HG02938 (cell line): ENCODE measurements at regions not wholly inside any gene's neighbourhood (a gene's known extent, or its start where the extent isn't known, plus 50 kb on each side); places are given as distances from the start of the nearest gene placed in this dataset.
"Not testable (repeated sequence)": the region's sequence is repeated elsewhere in the genome, so short reads cannot be mapped to it uniquely, and the experiment has no call there.

ENCODE experiments used
- ATAC-seq: cut with Tn5 transposase; IDR thresholded peaks from one replicate; pipeline ENCODE4 v1.9.1; 2021; ENCODE audit warnings: mild to moderate bottlenecking, moderate library complexity; ENCODE audit not compliant: unreplicated experiment

DNA sequence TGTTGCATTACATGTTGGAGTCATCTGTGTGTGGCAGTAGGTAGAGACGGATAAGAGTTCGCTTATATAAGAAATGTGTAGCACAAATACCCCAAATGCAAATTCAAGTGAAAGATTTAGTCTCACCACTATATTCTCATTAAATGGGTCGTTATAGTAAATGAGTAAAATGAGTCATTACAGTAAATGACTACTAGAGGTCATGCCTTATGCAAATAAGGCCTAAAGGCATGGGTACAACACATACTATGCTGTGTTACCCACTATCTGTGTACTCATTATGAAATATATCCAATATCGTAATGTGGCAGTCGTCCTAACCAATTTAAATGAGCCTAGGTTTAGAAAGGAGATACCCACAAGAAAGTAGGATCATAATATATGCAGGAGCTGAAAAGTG is 1603.1 kb downstream of the C4orf33 start:
- ATAC-seq, result no peak

DNA sequence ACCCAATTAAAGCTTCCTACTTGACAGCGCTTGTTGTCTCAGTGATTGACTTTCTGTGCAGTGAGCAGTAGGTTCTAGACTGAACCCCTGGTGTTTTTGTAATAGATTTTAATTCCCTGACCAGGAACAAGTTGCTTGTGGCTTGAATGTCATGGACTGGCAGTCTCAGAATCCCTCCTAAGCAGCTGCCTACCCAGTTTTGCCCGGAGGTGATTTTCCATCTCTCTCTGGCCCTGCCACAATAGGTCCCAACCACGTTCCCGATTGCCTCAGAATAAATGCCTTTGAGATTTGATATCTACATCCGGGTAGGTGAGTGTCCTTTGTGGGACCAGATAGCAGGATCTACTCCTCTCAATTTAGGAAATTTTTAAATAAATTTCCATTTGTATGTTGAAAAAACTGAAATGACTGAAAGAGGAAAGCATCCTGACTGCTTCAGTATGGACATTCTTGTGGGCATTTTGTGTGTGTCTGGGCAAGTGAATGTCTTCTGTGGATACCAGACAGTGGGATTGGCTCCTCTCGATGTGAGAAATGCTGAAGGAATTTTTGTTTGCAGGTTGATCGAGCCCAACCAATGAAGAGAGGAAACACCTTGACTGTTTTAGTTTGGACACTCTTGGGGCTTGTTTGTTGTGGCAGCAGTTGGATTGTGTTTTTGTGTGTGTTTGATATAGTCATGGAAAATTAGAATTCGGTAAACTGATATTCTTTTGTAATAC is 1607.4 kb downstream of the C4orf33 start:
- ATAC-seq, result no peak

DNA sequence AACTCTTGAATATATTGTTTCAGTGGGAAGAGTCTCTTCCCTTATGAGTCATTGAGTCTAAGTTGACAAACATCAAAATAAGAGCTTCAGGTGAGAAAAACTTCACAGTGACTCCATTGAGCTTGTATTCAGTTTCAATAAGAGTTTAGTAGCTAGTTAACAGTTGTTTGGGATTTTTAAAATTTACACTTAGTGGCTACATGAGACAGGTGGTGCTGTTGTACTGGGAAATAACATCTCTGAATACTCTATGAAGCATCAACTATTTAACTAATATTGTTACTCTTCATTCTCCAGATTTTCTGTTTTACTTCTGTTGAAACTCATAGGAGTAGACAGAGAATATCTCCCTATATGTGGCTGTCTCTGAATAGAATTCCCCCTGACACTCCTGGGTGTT is 1609.1 kb downstream of the C4orf33 start:
- no peak for ATAC-seq

DNA sequence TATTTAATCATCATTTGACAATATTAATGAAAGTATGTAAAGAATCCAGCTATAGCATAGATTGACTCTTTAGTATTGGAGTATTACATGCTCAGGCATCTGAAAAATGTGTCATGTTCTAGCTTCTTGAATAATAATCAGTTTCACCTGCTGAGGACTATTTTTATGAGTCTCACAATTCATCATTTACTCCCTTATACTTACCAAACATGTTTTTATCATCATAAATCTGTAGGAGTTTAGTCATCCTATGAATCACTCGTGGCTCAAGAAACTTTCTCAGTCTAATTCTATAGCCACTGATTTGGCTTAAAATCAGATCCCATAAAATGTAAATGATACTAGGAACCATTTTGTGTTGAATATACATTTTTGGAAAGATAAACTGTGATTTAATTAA is 1616.1 kb downstream of the C4orf33 start:
- no peak for ATAC-seq

DNA sequence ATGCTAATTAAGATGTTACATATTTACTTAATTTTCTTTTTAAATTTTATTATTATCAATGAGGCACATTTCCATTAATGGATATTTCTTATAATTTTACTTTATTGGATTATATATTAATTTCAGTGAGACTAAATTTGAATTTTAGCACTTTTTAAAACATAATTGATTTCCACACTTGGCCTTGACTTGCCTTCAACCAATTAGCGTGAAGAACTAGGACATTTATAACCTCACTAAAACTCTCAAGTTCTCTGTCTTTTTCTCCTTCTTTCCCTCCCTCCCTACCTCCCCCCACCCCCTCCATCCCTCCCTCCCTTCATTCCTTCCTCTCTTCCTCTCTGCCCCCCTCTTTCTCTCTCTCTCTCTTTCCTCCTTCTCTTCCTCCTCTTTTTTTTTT is 1618.1 kb downstream of the C4orf33 start:
- ATAC-seq, result no peak

DNA sequence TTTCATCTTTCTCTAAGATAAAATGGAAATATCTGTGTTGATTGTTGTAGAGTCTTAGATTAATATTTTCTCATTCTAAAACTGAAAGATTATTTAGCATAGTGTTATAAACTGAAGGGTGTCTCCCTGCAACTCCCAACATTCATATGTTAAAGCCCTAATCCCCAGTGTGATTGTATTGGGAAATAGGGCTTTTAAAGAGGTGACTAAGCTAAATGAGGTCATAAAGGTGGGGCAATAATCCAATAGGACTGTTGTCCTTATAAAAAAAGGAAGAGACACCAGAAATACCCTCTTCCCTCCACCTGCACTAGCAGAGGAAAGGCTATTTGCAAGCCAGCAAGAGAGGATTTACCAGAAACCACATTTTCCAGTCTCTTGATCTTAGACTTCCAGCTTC is 1626.4 kb downstream of the C4orf33 start:
- no peak for ATAC-seq

DNA sequence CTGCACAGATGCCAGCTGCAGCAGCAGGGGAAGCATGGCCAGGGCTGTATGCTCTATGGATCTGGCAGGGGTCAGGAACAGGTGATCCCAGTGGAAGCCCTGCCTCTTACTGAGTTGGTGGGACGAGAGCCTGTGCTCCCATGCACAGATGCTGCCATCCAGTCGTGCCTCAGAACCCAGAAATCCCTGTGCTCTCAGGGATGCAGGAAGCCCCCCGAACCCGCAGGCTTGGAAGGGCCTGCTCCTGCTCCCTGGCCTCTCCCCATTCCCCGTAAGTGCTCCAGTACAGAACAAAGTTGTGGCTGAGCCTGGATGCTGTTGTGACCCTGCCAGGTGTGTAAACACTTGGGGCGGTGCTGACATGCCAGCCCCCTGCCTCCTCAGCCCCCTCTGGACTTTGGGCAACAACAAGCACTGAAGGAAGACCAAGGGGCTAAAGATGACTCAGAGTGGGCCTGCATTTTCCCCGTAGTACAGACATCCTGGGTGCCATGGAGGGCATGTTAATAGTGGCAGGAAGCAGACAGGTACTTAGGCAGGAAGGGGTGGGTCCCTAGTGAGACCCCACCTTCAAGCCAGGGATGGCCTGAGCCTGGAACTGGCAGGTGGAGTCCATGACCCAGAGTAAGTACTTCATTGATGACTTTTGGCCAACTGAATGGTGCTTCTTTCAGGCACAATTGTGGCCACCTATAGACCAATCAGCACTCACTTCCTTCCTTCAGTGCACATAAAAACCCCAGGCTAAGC is 1640.7 kb downstream of the C4orf33 start:
- no peak for ATAC-seq

DNA sequence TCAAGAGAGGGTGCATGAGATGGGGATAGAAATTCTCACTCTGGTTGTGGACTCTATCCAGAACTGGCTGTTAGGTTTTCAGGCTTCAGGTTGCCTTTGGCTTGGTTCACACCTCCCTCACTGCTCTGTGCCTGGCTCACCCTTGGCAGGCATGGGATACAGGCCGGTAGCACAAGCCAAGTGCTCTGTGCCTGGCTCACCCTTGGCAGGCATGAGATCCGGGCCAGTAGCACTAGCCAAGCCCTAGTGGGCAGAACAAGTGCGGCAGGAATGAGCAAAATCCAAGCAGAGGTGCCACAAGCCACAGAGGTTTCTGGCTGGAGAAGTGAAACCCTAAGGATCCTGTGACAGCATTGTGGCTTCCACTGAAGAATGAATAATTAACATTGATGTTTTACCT is 1642.3 kb downstream of the C4orf33 start:
- no peak for ATAC-seq

DNA sequence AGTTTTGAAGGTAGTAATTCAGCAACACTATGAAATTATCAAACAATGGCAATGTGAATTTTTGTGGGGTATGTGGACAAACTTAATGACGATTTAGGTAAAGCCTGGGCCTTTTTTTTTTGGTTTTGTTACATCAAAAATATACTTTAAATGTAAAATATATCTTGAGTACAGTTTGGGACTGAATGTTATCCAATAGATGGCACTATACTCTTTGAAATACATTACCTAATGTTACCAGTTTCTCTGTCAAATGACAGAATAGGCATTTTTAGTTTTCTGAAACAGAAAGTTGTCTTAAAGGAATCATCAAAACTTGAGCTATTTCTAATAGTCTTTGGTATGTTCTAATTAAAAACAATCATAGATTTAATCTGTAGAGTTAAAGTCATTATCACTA is 1651.9 kb downstream of the C4orf33 start:
- ATAC-seq, result no peak

DNA sequence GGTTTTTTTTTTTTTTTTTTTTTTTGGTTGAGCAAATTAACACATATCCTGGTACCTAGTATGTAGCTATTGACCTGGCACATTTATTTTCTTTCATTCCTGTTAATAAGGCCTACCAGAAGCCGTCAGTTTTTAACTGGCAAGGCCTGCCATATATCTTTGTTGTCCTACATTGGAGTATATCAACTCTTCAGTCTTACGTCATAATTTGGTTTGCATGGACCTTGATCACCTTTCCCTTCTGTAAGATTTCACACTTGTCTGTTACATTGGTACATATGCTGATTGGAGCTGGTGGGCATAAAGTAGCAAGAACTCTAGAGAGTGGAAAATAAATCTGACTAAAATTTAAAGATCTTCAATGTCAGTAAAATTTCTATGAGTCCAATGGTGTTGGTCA is 1658.0 kb downstream of the C4orf33 start:
- ATAC-seq, result no peak

DNA sequence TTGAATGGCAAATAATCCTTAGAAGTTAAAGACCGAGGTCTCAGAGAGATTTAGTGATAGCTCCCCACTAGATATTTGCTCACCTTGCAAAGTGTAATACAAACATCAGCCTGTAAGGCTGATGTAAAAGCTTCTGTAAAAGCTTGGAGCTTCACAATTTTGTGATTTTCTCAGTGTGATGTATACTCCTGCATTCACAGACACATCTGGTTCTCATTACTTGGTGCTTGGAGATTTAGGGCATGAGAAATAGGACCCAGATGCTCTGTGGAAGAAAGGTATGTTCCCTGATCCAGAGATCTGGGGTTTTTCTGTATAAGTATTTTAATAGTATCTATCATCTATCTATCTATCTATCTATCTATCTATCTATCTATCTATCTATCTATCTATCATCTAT is 1664.3 kb downstream of the C4orf33 start:
- no peak for ATAC-seq

DNA sequence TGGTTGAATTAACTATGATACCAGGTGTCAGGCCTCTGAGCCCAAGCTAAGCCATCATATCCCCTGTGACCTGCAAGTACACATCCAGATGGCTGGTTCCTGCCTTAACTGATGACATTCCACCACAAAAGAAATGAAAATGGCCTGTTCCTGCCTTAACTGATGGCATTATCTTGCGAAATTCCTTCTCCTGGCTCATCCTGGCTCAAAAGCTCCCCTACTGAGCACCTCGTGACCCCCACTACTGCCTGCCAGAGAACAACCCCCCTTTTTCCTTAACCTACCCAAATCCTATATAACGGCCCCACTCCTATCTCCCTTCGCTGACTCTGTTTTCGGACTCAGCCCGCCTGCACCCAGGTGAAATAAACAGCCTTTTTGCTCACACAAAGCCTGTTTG is 1671.4 kb downstream of the C4orf33 start:
- not testable (repeated sequence) for ATAC-seq

DNA sequence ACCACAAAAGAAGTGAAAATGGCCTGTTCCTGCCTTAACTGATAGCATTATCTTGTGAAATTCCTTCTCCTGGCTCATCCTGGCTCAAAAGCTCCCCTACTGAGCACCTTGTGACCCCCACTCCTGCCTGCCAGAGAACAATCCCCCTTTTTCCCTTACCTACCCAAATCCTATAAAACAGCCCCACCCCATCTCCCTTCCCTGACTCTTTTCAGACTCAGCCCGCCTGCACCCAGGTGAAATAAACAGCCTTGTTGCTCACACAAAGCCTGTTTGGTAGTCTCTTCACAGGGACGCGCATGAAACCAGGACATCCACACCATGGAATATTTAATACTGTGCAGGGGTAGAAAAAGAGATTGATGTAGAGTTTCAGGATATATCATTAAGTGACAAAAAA is 1677.0 kb downstream of the C4orf33 start:
- ATAC-seq, result not testable (repeated sequence)

DNA sequence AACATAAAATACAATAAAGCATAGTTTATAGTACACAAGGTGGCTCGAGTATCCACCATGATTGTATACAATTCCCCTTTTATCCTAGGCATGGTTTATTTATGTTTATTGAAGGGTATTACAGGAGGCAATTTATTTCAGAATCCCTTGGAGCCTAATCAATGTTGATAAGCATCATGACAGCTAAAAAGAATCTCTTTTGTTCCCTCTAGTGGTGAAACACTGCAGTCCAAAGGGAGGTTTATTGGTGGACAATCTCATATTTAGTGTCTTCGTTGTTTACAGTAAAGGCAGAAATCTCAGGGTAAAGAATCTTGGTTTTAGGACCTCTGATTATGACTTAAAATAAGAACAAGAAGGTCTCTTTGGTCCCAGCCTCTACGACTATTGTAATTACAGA is 1712.5 kb downstream of the C4orf33 start:
- peak; percentile 48 for ATAC-seq

DNA sequence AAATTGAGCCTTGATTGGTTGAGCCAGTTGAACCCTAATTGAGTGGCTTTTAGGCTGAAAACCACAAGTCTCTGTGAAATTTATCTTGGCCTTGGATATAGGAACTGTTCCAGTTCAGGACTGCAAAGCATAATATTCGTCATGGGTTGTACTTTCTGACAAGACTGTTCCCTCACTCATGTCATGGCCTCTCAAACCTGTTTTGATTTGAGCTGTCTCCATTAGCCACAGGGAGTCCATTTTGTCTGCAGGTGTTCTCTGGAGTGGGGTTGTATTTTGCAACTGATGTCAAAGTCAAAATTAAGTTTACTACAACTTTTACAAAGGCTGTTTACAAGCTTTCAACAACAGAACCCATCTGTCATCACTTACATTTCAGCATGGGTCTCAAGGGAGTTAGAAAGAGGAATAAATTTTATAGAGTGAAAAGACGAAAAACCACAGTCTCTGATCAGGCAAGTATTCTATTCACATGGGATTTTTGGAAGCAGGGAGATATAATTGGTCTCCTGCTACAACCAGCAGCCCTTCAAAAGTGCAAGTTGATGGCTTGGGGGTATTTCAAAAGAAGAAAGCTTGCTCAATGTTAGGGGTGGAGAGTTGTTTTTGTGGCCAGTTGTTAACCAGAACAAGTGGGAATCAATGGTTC is 1716.3 kb downstream of the C4orf33 start:
- ATAC-seq, result no peak

DNA sequence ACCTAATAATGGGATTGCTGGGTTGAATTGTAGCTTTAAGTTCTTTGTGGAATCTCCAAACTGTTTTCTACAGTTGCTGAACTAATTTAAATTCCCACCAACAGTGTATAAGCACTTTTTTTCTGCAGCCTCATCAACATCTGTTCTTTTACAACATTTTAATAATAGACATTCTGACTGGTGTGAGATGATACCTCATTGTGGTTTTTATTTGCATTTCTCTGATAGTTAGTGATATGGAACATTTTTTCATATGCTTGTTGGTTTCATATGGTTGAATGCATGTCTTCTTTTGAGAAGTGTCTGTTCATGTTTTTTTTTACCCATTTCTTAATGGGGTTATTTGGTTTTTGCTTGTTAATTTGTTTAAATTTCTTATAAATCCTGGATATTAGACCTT is 1718.9 kb downstream of the C4orf33 start:
- peak; percentile 75 for ATAC-seq

DNA sequence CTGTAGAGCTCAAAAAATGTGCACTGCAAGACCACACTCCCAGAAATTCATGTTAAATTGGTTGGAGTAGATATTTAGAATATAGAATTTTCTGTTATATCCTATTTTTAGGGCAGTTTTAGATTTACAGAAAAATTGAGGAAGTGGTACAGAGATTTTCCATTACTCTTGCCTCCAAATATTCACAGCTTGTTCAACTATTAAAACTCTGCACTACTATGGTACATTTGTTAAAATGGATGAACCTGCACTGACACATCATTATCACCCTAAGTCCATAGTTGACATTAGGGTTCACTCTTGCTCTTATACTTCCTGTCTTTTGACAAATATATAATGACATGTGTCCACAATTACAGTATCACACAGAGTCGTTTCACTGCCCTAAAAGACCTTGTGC is 1724.5 kb downstream of the C4orf33 start:
- ATAC-seq, result no peak

DNA sequence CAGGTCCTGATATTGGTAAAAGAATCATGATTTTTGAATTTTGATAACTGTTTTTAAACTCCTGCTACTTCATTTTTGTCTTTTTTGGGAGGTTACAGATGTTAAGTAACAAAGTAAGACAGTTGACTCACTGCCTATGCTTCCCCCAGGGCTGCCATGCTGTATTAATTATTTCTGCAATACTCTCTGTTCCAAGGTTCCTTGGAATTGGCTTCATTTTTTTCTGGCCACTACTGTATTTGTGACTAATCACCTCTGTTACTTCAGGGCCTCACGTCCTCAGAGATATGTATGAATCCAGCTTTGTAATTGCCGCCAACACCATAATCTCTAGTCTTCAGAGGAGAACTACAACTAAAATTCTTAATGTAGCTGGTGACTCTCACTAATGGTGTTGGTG is 1729.3 kb downstream of the C4orf33 start:
- no peak for ATAC-seq

DNA sequence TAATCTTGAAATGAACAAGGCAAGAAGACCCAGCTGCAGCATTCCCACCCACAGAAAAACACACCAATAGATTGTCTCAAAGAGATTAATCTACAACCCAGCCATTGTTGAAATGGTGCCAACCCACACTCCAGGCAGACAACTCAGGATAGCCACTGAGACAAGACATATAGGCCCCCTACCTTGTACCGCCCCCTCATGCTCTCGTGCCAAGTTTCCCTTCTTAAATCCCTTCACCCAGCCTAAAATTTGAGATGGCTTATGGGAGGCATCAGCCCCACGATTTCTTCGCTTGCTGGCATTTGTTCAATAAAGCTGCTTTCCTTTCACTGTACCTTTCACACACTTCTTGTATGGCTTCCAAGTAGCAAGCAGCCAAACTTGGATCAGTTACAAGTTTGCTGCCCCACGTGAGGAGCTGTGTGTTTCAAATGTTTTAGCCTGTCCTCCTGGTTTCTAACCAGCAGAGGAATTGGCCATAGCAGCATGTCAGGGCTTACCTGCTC is 1754.1 kb downstream of the C4orf33 start:
- ATAC-seq, result no peak

DNA sequence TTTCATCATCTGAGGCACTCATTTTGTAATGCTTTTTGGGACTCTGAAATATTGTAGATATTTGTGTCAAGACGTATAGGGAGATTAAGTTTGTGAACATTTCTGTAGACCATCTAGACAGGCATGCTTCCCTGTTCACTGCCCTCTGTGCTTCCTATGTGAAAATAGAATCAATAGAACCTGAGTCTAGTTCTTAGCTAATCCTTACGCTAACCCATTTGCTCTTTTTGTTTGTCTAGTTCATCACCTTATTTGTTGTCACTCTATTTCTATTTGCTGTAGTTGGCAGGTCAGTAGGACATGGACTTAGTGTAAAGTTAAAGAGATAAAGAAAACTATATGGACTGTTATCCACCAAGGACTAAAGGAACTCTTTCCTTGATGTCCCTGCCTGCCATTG is 1755.2 kb downstream of the C4orf33 start:
- ATAC-seq, result no peak

DNA sequence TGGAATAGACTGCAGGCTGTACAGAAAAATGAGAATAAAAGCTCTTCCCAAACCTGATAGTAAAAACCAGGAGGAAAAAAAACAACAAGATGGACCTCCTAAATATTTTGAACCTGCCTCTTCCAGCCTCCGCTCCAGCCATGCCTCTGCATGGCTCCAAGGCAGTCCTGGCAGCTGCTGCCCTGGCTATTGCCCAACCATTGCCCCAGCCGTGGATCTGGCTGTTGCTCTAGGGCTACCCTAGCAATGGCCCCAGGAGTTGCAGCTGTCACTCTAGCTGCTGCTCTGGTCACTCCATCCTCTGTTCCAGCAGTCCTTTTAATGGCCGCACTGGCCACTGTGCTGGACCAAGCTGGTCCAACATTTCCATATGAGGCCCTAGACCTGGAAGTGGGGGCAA is 1756.0 kb downstream of the C4orf33 start:
- ATAC-seq, result no peak

DNA sequence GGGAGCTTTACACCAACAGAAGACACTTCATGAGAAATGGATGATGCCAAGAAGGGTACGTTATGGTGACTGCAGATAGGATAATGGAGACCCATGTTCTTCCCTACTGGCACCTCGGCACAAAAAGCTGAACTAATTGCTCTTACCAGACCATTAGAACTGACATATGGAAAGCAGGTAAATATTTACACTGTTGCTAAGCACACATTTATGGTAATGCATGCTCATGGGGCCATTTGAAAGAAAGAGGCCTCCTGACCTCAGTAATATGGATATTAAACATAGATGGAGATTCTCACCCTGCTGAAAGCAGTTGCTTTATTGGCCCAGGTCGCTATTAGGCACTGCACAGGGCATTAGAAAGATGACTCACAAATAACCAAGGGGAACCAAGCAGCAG is 1759.6 kb downstream of the C4orf33 start:
- ATAC-seq, result no peak
